NCI-H2107 treated with DMSO at 0.1 percent for 48 hours (cell line): ENCODE measurements at regions not wholly inside any gene's neighbourhood (a gene's known extent, or its start where the extent isn't known, plus 50 kb on each side); places are given as distances from the start of the nearest gene placed in this dataset.

ENCODE experiments used
- DNase-seq: peaks from one replicate; lab custom pipeline; 2025; ENCODE audit not compliant: unreplicated experiment; lab: John Stamatoyannopoulos, UW

GRCh38 chr7:46203926-46204325 is 282.9 kb upstream of the IGFBP3 start:
- no peak for DNase-seq

- no peak for DNase-seq
Observed at GRCh38 chr7:46202379-46202778, 281.3 kb upstream of the IGFBP3 start.

GRCh38 chr7:46201961-46202360 is 280.9 kb upstream of the IGFBP3 start:
- no peak for DNase-seq

GRCh38 chr7:46198701-46199100 is 277.6 kb upstream of the IGFBP3 start:
- DNase-seq, result no peak

- no peak for DNase-seq
Observed at GRCh38 chr7:46197785-46198540, 276.9 kb upstream of the IGFBP3 start.

GRCh38 chr7:46195934-46196333 is 274.9 kb upstream of the IGFBP3 start:
- no peak for DNase-seq

GRCh38 chr7:46192271-46192670 is 271.2 kb upstream of the IGFBP3 start:
- DNase-seq, result no peak

- DNase-seq, result no peak
Observed at GRCh38 chr7:46191776-46192175, 270.7 kb upstream of the IGFBP3 start.

- no peak for DNase-seq
Observed at GRCh38 chr7:46191296-46191695, 270.2 kb upstream of the IGFBP3 start.

GRCh38 chr7:46189255-46189790 is 268.3 kb upstream of the IGFBP3 start:
- no peak for DNase-seq

- DNase-seq, result no peak
Observed at GRCh38 chr7:46186131-46186530, 265.1 kb upstream of the IGFBP3 start.

- DNase-seq, result no peak
Observed at GRCh38 chr7:46179061-46179610, 258.1 kb upstream of the IGFBP3 start.

- no peak for DNase-seq
Observed at GRCh38 chr7:46178661-46179060, 257.6 kb upstream of the IGFBP3 start.

GRCh38 chr7:46177821-46178220 is 256.7 kb upstream of the IGFBP3 start:
- DNase-seq, result no peak

GRCh38 chr7:46175221-46175620 is 254.1 kb upstream of the IGFBP3 start:
- no peak for DNase-seq

- no peak for DNase-seq
Observed at GRCh38 chr7:46174196-46174580, 253.1 kb upstream of the IGFBP3 start.

GRCh38 chr7:46173476-46174195 is 252.6 kb upstream of the IGFBP3 start:
- no peak for DNase-seq

GRCh38 chr7:46170792-46171191 is 249.7 kb upstream of the IGFBP3 start:
- DNase-seq, result no peak

GRCh38 chr7:46170021-46170420 is 248.9 kb upstream of the IGFBP3 start:
- no peak for DNase-seq

- DNase-seq, result no peak
Observed at GRCh38 chr7:46169384-46169755, 248.3 kb upstream of the IGFBP3 start.

- no peak for DNase-seq
Observed at GRCh38 chr7:46168671-46169383, 247.8 kb upstream of the IGFBP3 start.
